OCI-LY3 (cell line): ENCODE measurements at regions not wholly inside any gene's neighbourhood (a gene's known extent, or its start where the extent isn't known, plus 50 kb on each side); places are given as distances from the start of the nearest gene placed in this dataset.

ENCODE experiments used
- CTCF ChIP-seq: fragments of 200-600, 300-600 bp; sonication (generic); IDR thresholded peaks from 2 replicates; pipeline ENCODE4 v1.5.1; 2014; ENCODE audit warnings: antibody characterized with exemption, low read length, low read depth
- EZH2phosphoT487 ChIP-seq: fragments of 200-600 bp; shearing (Covaris generic); IDR thresholded peaks from 2 replicates; pipeline ENCODE4 v1.6.1; 2018; ENCODE audit warnings: antibody characterized with exemption, mixed run types, low read depth

GRCh38 chr3:177705976-177706823 is 508.9 kb upstream of the TBL1XR1 start:
- TF ChIP-seq EZH2phosphoT487: no peak
- TF ChIP-seq CTCF: no peak
